Neuronal stem cell (in vitro differentiated cells): ENCODE measurements at regions not wholly inside any gene's neighbourhood (a gene's known extent, or its start where the extent isn't known, plus 50 kb on each side); places are given as distances from the start of the nearest gene placed in this dataset.
A peak's percentile ranks its signal among the peaks of the same experiment; 100 is the strongest.

ENCODE experiments used
- DNase-seq: peaks from one replicate; pipeline ENCODE4 v3.0.0-alpha.2; 2013; ENCODE audit warnings: low spot score
- H2AFZ ChIP-seq: one replicate; pipeline ENCODE4 v1.6.1; 2013; ENCODE audit warnings: mild to moderate bottlenecking, low read length, inconsistent platforms
- H2AK5ac ChIP-seq: 2 replicates; pipeline ENCODE4 v1.6.1; 2013; ENCODE audit warnings: low read depth, mild to moderate bottlenecking, inconsistent platforms, low read length, moderate library complexity, mixed read lengths
- H2BK120ac ChIP-seq: 2 replicates; pipeline ENCODE4 v1.6.1; 2013; ENCODE audit warnings: low read depth, mild to moderate bottlenecking, inconsistent platforms, low read length, moderate library complexity, mixed read lengths
- H2BK12ac ChIP-seq: one replicate; pipeline ENCODE4 v1.6.1; 2013; ENCODE audit warnings: low read length, inconsistent platforms
- H2BK15ac ChIP-seq: 2 replicates; pipeline ENCODE4 v1.6.1; 2013; ENCODE audit warnings: mild to moderate bottlenecking, low read length, inconsistent platforms, mixed read lengths
- H2BK5ac ChIP-seq: one replicate; pipeline ENCODE4 v1.6.1; 2013; ENCODE audit warnings: inconsistent platforms, mild to moderate bottlenecking, low read length, moderate library complexity
- H3K14ac ChIP-seq: one replicate; pipeline ENCODE4 v1.6.1; 2013; ENCODE audit warnings: low read length, inconsistent platforms
- H3K18ac ChIP-seq: 2 replicates; pipeline ENCODE4 v1.6.1; 2013; ENCODE audit warnings: low read length, inconsistent platforms
- H3K23ac ChIP-seq: 2 replicates; pipeline ENCODE4 v1.6.1; 2013; ENCODE audit warnings: low read depth, mild to moderate bottlenecking, mixed read lengths, low read length, inconsistent platforms; ENCODE audit not compliant: poor library complexity
- H3K27ac ChIP-seq: replicated peaks from 3 replicates; pipeline ENCODE4 v1.5.1; 2013; ENCODE audit warnings: low read length, inconsistent platforms
- H3K27me3 ChIP-seq, 3 experiments: 2 replicates each; pipeline ENCODE4 v1.6.1; 2013; ENCODE audit warnings: low read length in 3 of 3, mild to moderate bottlenecking in 2 of 3, inconsistent platforms in 1 of 3, low read depth in 1 of 3, mixed read lengths in 1 of 3, moderate library complexity in 1 of 3; ENCODE audit not compliant: control insufficient read depth in 3 of 3, insufficient read depth in 3 of 3
- H3K36me3 ChIP-seq, 2 donors: replicated peaks in 1 of 2; 2 replicates each; pipeline ENCODE4 v1.6.1; 2013; ENCODE audit warnings: low read length in 2 of 2; ENCODE audit not compliant: control insufficient read depth in 2 of 2, insufficient read depth in 2 of 2
- H3K4ac ChIP-seq: 2 replicates; pipeline ENCODE4 v1.6.1; 2013; ENCODE audit warnings: inconsistent platforms, mild to moderate bottlenecking, low read length, moderate library complexity
- H3K4me1 ChIP-seq, 2 donors: 1 replicate in 1 of 2; 2 replicates in 1 of 2; pipeline ENCODE4 v1.6.1; 2013; ENCODE audit warnings: low read length in 2 of 2, low read depth in 1 of 2; ENCODE audit not compliant: control insufficient read depth in 2 of 2, insufficient read depth in 1 of 2
- H3K4me2 ChIP-seq: one replicate; pipeline ENCODE4 v1.6.1; 2013; ENCODE audit warnings: mild to moderate bottlenecking, low read length, inconsistent platforms; ENCODE audit not compliant: insufficient read depth, poor library complexity, severe bottlenecking
- H3K4me3 ChIP-seq, 2 donors: 2 replicates each; pipeline ENCODE4 v1.5.1; 2013; ENCODE audit warnings: low read length in 2 of 2, mild to moderate bottlenecking in 2 of 2, inconsistent platforms in 1 of 2, moderate library complexity in 1 of 2
- H3K79me1 ChIP-seq: one replicate; pipeline ENCODE4 v1.6.1; 2013; ENCODE audit warnings: low read depth, mild to moderate bottlenecking, inconsistent platforms, low read length, moderate library complexity
- H3K9ac ChIP-seq: one replicate; pipeline ENCODE4 v1.6.1; 2013; ENCODE audit warnings: mild to moderate bottlenecking, low read depth, low read length, inconsistent platforms; ENCODE audit not compliant: poor library complexity
- H3K9me3 ChIP-seq, 2 donors: replicated peaks in 1 of 2; 2 replicates each; pipeline versions ENCODE3 to v1.6.1; 2013; ENCODE audit warnings: low read length in 2 of 2, mild to moderate bottlenecking in 2 of 2, inconsistent platforms in 1 of 2, low read depth in 1 of 2, mixed read lengths in 1 of 2, moderate library complexity in 1 of 2; ENCODE audit not compliant: control insufficient read depth in 2 of 2, insufficient read depth in 1 of 2
- H4K8ac ChIP-seq: one replicate; pipeline ENCODE4 v1.6.1; 2013; ENCODE audit warnings: low read depth, mild to moderate bottlenecking, inconsistent platforms, low read length, moderate library complexity
- H4K91ac ChIP-seq: one replicate; pipeline ENCODE4 v1.6.1; 2013; ENCODE audit warnings: low read length, low read depth, mild to moderate bottlenecking, inconsistent platforms; ENCODE audit not compliant: poor library complexity
- WGBS, 2 donors: extraction: QIAGEN DNeasy Blood & Tissue Kit; methylation state at CpG; one replicate each; pipeline ENCODE4 v1.1.7; 2013; ENCODE audit warnings: missing lambda C conversion rate in 2 of 2, mixed read lengths in 1 of 2; ENCODE audit not compliant: insufficient read length in 2 of 2, insufficient replicate concordance in 1 of 2; ENCODE audit errors: extremely low coverage in 2 of 2; 5-methylcytosine and 5-hydroxymethylcytosine counted together

DNA sequence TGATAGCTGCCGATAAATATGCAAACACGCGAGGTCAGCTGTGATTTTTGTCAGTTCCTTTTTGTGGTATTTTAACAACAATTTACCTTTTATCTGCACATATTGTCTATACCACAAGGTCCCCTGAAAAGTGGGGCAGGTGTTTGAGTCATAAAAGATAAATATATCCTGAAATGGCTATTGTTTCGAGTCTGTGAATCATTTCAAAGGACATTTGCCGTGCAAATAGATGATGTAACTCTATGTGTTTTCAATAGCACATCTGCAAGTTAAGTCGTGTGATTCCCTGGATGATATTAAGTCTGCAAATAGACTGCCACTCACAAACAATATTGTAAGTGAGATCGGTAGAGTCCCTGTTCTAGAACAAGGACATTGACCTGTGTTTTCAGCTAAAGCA lies 193.0 kb upstream of the PITRM1 start:
- no peaks in the 10 kb centered on the region for H3K4me1 ChIP-seq
- no peak overlapping the region for H3K14ac ChIP-seq
- no peak overlapping the region for H3K4me2 ChIP-seq
- H3K18ac ChIP-seq: no peak overlapping the region
- no peak overlapping the region for H2BK120ac ChIP-seq
- no CpG with 5 or more reads among the region's 7 CpGs for WGBS, 2 donors
- H3K36me3 ChIP-seq: no peaks in the 10 kb centered on the region
- no peak overlapping the region for H3K27ac ChIP-seq
- no peaks in the 10 kb centered on the region for H3K79me1 ChIP-seq
- no peak overlapping the region for H4K8ac ChIP-seq
- H3K9ac ChIP-seq: no peak overlapping the region
- H3K4me3 ChIP-seq: no peak overlapping the region
- no peak overlapping the region for H4K91ac ChIP-seq
- H3K9me3 ChIP-seq: peaks cover 2 to 10% of the 10 kb centered on the region in 2 donors
- no peak overlapping the region for H2BK12ac ChIP-seq
- H2BK5ac ChIP-seq: no peak overlapping the region
- H2BK15ac ChIP-seq: no peak overlapping the region
- H3K4ac ChIP-seq: no peak overlapping the region
- no peak for DNase-seq
- H3K27me3 ChIP-seq: no peaks in the 10 kb centered on the region
- no peak overlapping the region for H2AK5ac ChIP-seq
- no peak overlapping the region for H2AFZ ChIP-seq
- H3K23ac ChIP-seq: no peak overlapping the region

DNA sequence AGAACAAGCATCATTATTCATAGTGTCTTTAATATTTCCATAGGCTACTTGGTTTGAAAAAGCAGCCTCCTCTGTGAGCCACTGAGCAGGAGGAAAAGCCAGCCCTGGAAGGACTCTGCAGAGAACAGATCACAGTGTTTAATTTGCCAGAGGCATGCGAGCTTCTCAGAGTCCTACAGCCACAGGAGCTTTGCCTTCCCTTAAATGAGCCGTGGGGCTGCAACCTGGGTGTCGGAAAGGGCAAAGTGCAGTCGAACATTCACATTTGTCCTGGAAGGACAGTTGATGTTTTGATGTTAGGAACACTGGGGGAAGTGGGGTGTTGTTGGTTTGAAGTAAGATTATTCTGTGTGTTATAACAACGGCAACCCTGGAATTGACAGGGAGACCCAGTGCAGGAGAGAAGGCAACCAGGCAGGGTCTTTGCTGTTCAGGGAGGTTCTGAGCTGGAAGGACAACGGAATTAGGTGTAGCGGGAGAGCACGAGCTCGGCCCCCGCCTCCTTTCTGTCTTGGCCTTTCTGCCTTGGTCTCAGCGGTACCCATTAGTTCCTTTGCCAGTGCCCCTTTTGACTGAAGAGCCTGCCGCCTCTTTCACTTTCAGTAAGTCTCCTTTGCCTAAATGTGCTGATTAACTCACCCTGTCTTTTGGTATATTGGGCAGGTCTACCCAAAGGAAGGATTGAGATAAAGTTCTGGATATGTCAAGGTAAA lies 192.3 kb upstream of the PITRM1 start:
- Histone ChIP-seq H3K4me3 (no peak overlapping the region), H3K9me3 (peaks cover 4 to 14% of the 10 kb centered on the region in 2 donors), H3K14ac (no peak overlapping the region), H3K9ac (no peak overlapping the region), H2BK15ac (no peak overlapping the region), H3K36me3 (no peaks in the 10 kb centered on the region), H3K4me1 (no peaks in the 10 kb centered on the region), H3K23ac (no peak overlapping the region), H3K4ac (no peak overlapping the region), H2BK120ac (no peak overlapping the region), H4K8ac (no peak overlapping the region), H2AK5ac (no peak overlapping the region), H2BK12ac (no peak overlapping the region), H3K27ac (no peak overlapping the region), H2AFZ (peak overlapping the region; percentile 28), H3K4me2 (no peak overlapping the region), H4K91ac (no peak overlapping the region), H3K18ac (peak overlapping the region; percentile 35), H3K27me3 (no peaks in the 10 kb centered on the region), H2BK5ac (no peak overlapping the region), H3K79me1 (no peaks in the 10 kb centered on the region)
- DNase-seq: no peak
- no CpG with 5 or more reads among the region's 12 CpGs for WGBS, 2 donors

DNA sequence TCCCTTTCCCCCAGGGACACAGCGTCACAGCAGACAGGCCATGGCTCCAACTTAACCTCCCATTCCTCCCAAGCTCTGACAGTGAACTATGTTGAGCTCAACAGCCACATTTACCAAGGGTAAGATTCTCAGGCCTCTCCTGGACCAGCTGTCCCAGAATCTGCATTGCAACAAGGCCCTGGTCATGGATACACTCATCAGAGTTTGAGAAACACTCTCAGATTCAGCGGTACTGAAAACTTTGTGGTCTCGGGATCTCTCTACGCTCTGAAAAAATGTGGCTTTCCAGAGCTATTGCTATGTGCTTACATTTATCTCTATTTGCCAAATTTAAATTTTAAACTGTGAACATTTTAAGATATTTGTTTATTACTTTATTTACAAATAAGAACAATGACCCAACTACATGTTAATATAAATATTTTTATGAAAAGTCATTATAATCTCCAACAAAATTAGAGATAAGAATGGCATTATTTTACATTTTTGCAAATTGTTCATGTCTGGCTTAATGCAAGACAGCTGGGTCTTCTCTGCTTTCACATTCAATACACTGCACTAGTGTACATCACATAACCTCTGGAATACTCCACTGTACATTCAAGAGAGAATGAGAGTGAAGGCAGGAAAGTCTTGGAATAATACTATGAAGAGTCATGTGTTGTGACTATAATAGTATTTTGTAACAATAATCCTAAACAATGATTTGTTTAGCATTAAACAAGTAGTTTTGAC lies 190.9 kb upstream of the PITRM1 start:
- no peak overlapping the region for H3K18ac ChIP-seq
- no peak overlapping the region for H2BK15ac ChIP-seq
- no peak overlapping the region for H2BK120ac ChIP-seq
- no peak for DNase-seq
- H4K8ac ChIP-seq: no peak overlapping the region
- no peaks in the 10 kb centered on the region for H3K4me1 ChIP-seq
- no peak overlapping the region for H2AK5ac ChIP-seq
- H3K9me3 ChIP-seq: peaks cover 5 to 14% of the 10 kb centered on the region in 2 donors
- H3K14ac ChIP-seq: no peak overlapping the region
- H3K4me3 ChIP-seq: no peak overlapping the region
- no peak overlapping the region for H3K27ac ChIP-seq
- no peak overlapping the region for H3K9ac ChIP-seq
- no peak overlapping the region for H3K4me2 ChIP-seq
- H3K36me3 ChIP-seq: no peaks in the 10 kb centered on the region
- no CpG with 5 or more reads among the region's 4 CpGs for WGBS, 2 donors
- no peak overlapping the region for H2AFZ ChIP-seq
- H3K27me3 ChIP-seq: no peaks in the 10 kb centered on the region
- no peak overlapping the region for H3K23ac ChIP-seq
- no peak overlapping the region for H3K4ac ChIP-seq
- H2BK12ac ChIP-seq: no peak overlapping the region
- no peak overlapping the region for H2BK5ac ChIP-seq
- no peaks in the 10 kb centered on the region for H3K79me1 ChIP-seq
- H4K91ac ChIP-seq: no peak overlapping the region

DNA sequence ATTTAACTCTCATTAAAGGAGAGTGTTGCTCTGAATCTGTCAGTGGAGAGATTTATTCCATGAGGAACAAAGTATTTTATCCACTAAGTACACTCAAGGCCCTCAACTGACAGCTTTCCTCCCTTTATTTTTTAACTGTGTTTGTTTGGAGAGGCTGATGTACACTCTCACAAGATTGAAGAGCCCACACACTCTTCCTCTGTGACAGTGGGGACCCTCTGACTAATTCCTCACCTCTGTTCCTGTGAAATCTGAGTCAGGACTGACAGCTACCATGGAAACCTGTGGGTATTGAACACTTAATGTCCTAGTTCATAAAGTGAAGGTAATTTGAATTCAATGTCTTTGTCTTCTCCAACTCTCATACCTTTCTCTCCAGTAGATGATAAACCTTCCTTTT lies 189.8 kb upstream of the PITRM1 start:
- no peak overlapping the region for H3K4ac ChIP-seq
- DNase-seq: no peak
- H2AK5ac ChIP-seq: no peak overlapping the region
- H3K23ac ChIP-seq: no peak overlapping the region
- no peak overlapping the region for H4K8ac ChIP-seq
- no peaks in the 10 kb centered on the region for H3K27me3 ChIP-seq
- no peak overlapping the region for H2BK15ac ChIP-seq
- no peaks in the 10 kb centered on the region for H3K4me1 ChIP-seq
- peaks cover 7 to 14% of the 10 kb centered on the region in 2 donors for H3K9me3 ChIP-seq
- H4K91ac ChIP-seq: no peak overlapping the region
- no peak overlapping the region for H3K27ac ChIP-seq
- H3K14ac ChIP-seq: no peak overlapping the region
- H3K4me3 ChIP-seq: no peak overlapping the region
- H2BK5ac ChIP-seq: no peak overlapping the region
- H3K18ac ChIP-seq: no peak overlapping the region
- no peak overlapping the region for H3K4me2 ChIP-seq
- no peak overlapping the region for H2AFZ ChIP-seq
- H3K36me3 ChIP-seq: no peaks in the 10 kb centered on the region
- no peaks in the 10 kb centered on the region for H3K79me1 ChIP-seq
- H2BK120ac ChIP-seq: no peak overlapping the region
- no peak overlapping the region for H2BK12ac ChIP-seq
- no peak overlapping the region for H3K9ac ChIP-seq
